ENCODE measurements at regions not wholly inside any gene's neighbourhood (a gene's known extent, or its start where the extent isn't known, plus 50 kb on each side); places are given as distances from the start of the nearest gene placed in this dataset.

- FAIRE-seq: peak; percentile 86
- CTCF ChIA-PET (ENCODE audit: low intra/inter-chr PET ratio): no interaction called here
- TF ChIP-seq SMAD4 (CRISPR knock-in tag; conservative IDR thresholded peaks at IDR 0.05) (peak; percentile 47), FOXA1 (IDR thresholded peaks at IDR 0.05; ENCODE audit: borderline replicate concordance) (no peak), LEF1 (IDR thresholded peaks at IDR 0.05) (peak; percentile 67; the same call in 1 of the 2 replicates), CXXC5 (CRISPR knock-in tag; IDR thresholded peaks at IDR 0.05) (peak; percentile 28; the same call in 1 of the 2 replicates), ZKSCAN8 (CRISPR knock-in tag; IDR thresholded peaks at IDR 0.05) (no peak), DPF2 (IDR thresholded peaks at IDR 0.05) (peak; percentile 54), TAL1 (IDR thresholded peaks at IDR 0.05) (peak; percentile 55; the same call in 1 of the 2 replicates), SMARCA4 (IDR thresholded peaks at IDR 0.05) (0 out of 2 replicates have a peak, but pooled peaks have one; percentile 19), RUNX1 (IDR thresholded peaks at IDR 0.05; ENCODE audit: low read depth) (no peak), FUS (optimal IDR thresholded peaks at IDR 0.05; ENCODE audit: low read depth, low read length) (no peak), PBX2 (CRISPR knock-in tag; IDR thresholded peaks at IDR 0.05; ENCODE audit: low read depth) (peak; percentile 47; the same call in 1 of the 2 replicates), PBX2 (tag; conservative IDR thresholded peaks at IDR 0.05; ENCODE audit: low read depth) (peak; percentile 73; the same call in 1 of the 2 replicates), CBFA2T3 (IDR thresholded peaks at IDR 0.05) (peak; percentile 76), TBP (optimal IDR thresholded peaks at IDR 0.05; ENCODE audit: low read depth, low read length) (peak; percentile 15), PKNOX1 (IDR thresholded peaks at IDR 0.05) (peak; percentile 76), NCOR1 (IDR thresholded peaks at IDR 0.05) (0 out of 2 replicates have a peak, but pooled peaks have one; percentile 34), SMARCC2 (IDR thresholded peaks at IDR 0.05; ENCODE audit: low read depth) (0 out of 2 replicates have a peak, but pooled peaks have one; percentile 42), ZNF764 (CRISPR knock-in tag; IDR thresholded peaks at IDR 0.05; ENCODE audit: low read depth) (no peak), PHF20 (IDR thresholded peaks at IDR 0.05; ENCODE audit: partially characterized antibody) (no peak), ADNP (tag; IDR thresholded peaks at IDR 0.05) (no peak), MEIS2 (IDR thresholded peaks at IDR 0.05; ENCODE audit: partially characterized antibody) (peak; percentile 90), HDAC2 (IDR thresholded peaks at IDR 0.05) (no peak), ZNF57 (CRISPR knock-in tag; IDR thresholded peaks at IDR 0.05) (no peak)
Observed at GRCh38 chr16:79412783-79413225, 187.7 kb downstream of the MAF start.

More at GRCh38 chr16:79412783-79413225, 187.7 kb downstream of the MAF start:
- no TSS peak for BruUV-seq (replicated peaks)
- peak; percentile 89 for ATAC-seq
- Histone ChIP-seq H3K4me1 (replicated peaks in 1 of 2; ENCODE audit: control insufficient read depth in 2 of 2, insufficient read depth in 2 of 2, low read length in 2 of 2) (peaks cover 5 to 21% of the 10 kb centered on the region in 2 experiments; a peak in 3 of 5 replicates), H3K9ac (ENCODE audit: insufficient read depth in 1 of 2, low read depth in 2 of 2, low read length in 2 of 2) (peak overlapping the region in 1 of 2 experiments; percentile 7; a peak in 1 of 4 replicates), H3K9me1 (ENCODE audit: control insufficient read depth, insufficient read depth, low read length) (no peaks in the 10 kb centered on the region), H4K20me1 (replicated peaks; ENCODE audit: control insufficient read depth, insufficient read depth, low read length) (no peaks in the 10 kb centered on the region), H3K27me3 (ENCODE audit: control insufficient read depth in 2 of 2, insufficient read depth in 2 of 2, low read length in 2 of 2) (peaks cover 5 to 12% of the 10 kb centered on the region in 2 experiments; a peak in 4 of 5 replicates), H3K4me3 (no peak overlapping the region), H3K27ac (ENCODE audit: extremely low read depth, low read depth, low read length) (peak overlapping the region; percentile 38), H3K4me2 (ENCODE audit: insufficient read depth, low read length) (peak overlapping the region; percentile 52), H2AFZ (ENCODE audit: low read depth, low read length) (peak overlapping the region; percentile 76), H3K79me2 (ENCODE audit: control insufficient read depth, insufficient read depth, low read length) (no peaks in the 10 kb centered on the region), H3K9me3 (replicated peaks; ENCODE audit: control insufficient read depth, insufficient read depth, low read depth, low read length) (0 out of 2 replicates have a peak, but pooled peaks cover 4% of the 10 kb centered on the region), H3K36me3 (ENCODE audit: control insufficient read depth, insufficient read depth, low read length) (no peaks in the 10 kb centered on the region)
- POLR2A ChIA-PET: interaction anchor here (0.6 to 2.1 kb wide), 4 partner anchors 12 to 21 kb away, joined by 3 to 5 read pairs (median 4); no protein-coding TSS in a partner anchor
- intact Hi-C loops (cut with micrococcal nuclease) (no loop called here), in situ Hi-C loops (cut with MboI) (no loop called here)
- WGBS (ENCODE audit: insufficient coverage, low coverage, missing lambda C conversion rate): 0% methylated on average over 3 of the region's 3 CpGs
- DNase-seq (ENCODE audit: extremely low read depth in 1 of 4, low spot score in 3 of 4): peak; percentile 28 to 78 (median 51)
